H1 (cell line): ENCODE measurements at regions not wholly inside any gene's neighbourhood (a gene's known extent, or its start where the extent isn't known, plus 50 kb on each side); places are given as distances from the start of the nearest gene placed in this dataset.

Source experiments
- CTCF ChIA-PET: fragments of 300-600 bp; sonication (Branson Sonifier 250); formaldehyde crosslinking; loops from one replicate; lab custom pipeline; 2021; ENCODE audit not compliant: partially characterized antibody; lab: Charles Lee
- POLR2A ChIA-PET: fragments of 300-600 bp; sonication (Branson Sonifier 250); formaldehyde crosslinking; loops from one replicate; lab custom pipeline; 2021; ENCODE audit warnings: inconsistent platforms; ENCODE audit not compliant: partially characterized antibody; lab: Charles Lee
- DNase-seq, 2 experiments: peaks; one replicate each; pipeline versions ENCODE4 v3.0.0 to v3.0.0-alpha.2; 2010 to 2022; ENCODE audit warnings: low spot score in 2 of 2, low read depth in 1 of 2, mixed read lengths in 1 of 2
- FAIRE-seq: peaks from 2 replicates; lab custom pipeline; 2011; peaks lifted over from hg19 to GRCh38; lab: Jason Lieb, UNC
- H2AFZ ChIP-seq: 2 replicates; pipeline ENCODE4 v1.8.1; 2012; ENCODE audit warnings: low read length, inconsistent platforms
- H2AK5ac ChIP-seq: 2 replicates; pipeline ENCODE4 v1.6.1; 2013; ENCODE audit warnings: low read depth, low read length
- H2BK120ac ChIP-seq: replicated peaks from 2 replicates; pipeline ENCODE3; 2013; ENCODE audit warnings: low read depth, low read length, inconsistent platforms
- H2BK12ac ChIP-seq: 2 replicates; pipeline ENCODE4 v1.6.1; 2013; ENCODE audit warnings: low read depth, low read length
- H2BK15ac ChIP-seq: 2 replicates; pipeline ENCODE4 v1.6.1; 2013; ENCODE audit warnings: low read length
- H2BK20ac ChIP-seq: 2 replicates; pipeline ENCODE4 v1.6.1; 2013; ENCODE audit warnings: low read length
- H2BK5ac ChIP-seq: 2 replicates; pipeline ENCODE4 v1.6.1; 2013; ENCODE audit warnings: low read depth, low read length
- H3K14ac ChIP-seq: 2 replicates; pipeline ENCODE4 v1.6.1; 2013; ENCODE audit warnings: inconsistent platforms; ENCODE audit not compliant: insufficient read length
- H3K18ac ChIP-seq: 2 replicates; pipeline ENCODE4 v1.6.1; 2013; ENCODE audit warnings: low read length; ENCODE audit errors: extremely low read depth
- H3K23ac ChIP-seq: 2 replicates; pipeline ENCODE4 v1.6.1; 2013; ENCODE audit warnings: inconsistent platforms; ENCODE audit not compliant: insufficient read length
- H3K23me2 ChIP-seq: 2 replicates; pipeline ENCODE4 v1.6.1; 2013; ENCODE audit warnings: low read depth, low read length
- H3K27ac ChIP-seq: 2 replicates; pipeline ENCODE4 v1.6.1; 2011; ENCODE audit warnings: low read depth, low read length, inconsistent platforms
- H3K27me3 ChIP-seq, 4 experiments: replicated peaks in 1 of 4; 1 replicate in 1 of 4; 2 replicates in 3 of 4; pipeline versions ENCODE4 v1.6.1 to v1.8.1; 2011 to 2013; ENCODE audit warnings: low read length in 3 of 4, mild to moderate bottlenecking in 3 of 4, inconsistent platforms in 2 of 4, mixed read lengths in 2 of 4, moderate library complexity in 1 of 4; ENCODE audit not compliant: control insufficient read depth in 3 of 4, insufficient read depth in 3 of 4; ENCODE audit errors: extremely low read depth in 1 of 4
- H3K36me3 ChIP-seq, 4 experiments: 2 replicates each; pipeline versions ENCODE4 v1.6.1 to v1.8.1; 2011 to 2013; ENCODE audit warnings: mild to moderate bottlenecking in 4 of 4, low read length in 3 of 4, moderate library complexity in 2 of 4, control low read depth in 1 of 4, inconsistent platforms in 1 of 4; ENCODE audit not compliant: insufficient read depth in 4 of 4, control insufficient read depth in 2 of 4
- H3K4ac ChIP-seq: replicated peaks from 2 replicates; pipeline ENCODE3; 2013; ENCODE audit warnings: low read length, low read depth, mixed read lengths, inconsistent platforms; ENCODE audit not compliant: insufficient read length
- H3K4me1 ChIP-seq, 4 experiments: replicated peaks in 1 of 4; 1 replicate in 1 of 4; 2 replicates in 3 of 4; pipeline versions ENCODE4 v1.6.1 to v1.8.1; 2011 to 2013; ENCODE audit warnings: low read length in 3 of 4, inconsistent platforms in 2 of 4, mixed read lengths in 1 of 4; ENCODE audit not compliant: insufficient read depth in 4 of 4, control insufficient read depth in 3 of 4
- H3K4me2 ChIP-seq, 2 experiments: 2 replicates each; pipeline versions ENCODE4 v1.6.1 to v1.8.1; 2011 to 2013; ENCODE audit warnings: low read depth in 2 of 2, low read length in 2 of 2, control low read depth in 1 of 2, inconsistent platforms in 1 of 2, mild to moderate bottlenecking in 1 of 2; ENCODE audit not compliant: insufficient read depth in 1 of 2
- H3K4me3 ChIP-seq, 4 experiments: fragments of 200-600, 300-600 bp in 1 of 4; sonication (generic), shearing (Covaris generic), sonication (Bioruptor Twin) in 1 of 4; 2 replicates each; pipeline versions ENCODE4 v1.5.1 to v1.8.1; 2011 to 2016; ENCODE audit warnings: low read length in 4 of 4, low read depth in 3 of 4, control low read depth in 2 of 4, inconsistent platforms in 2 of 4, mild to moderate bottlenecking in 2 of 4, mixed read lengths in 1 of 4, moderate library complexity in 1 of 4; ENCODE audit not compliant: insufficient read depth in 2 of 4; ENCODE audit errors: extremely low read depth in 1 of 4
- H3K56ac ChIP-seq: replicated peaks from 2 replicates; pipeline ENCODE3; 2013; ENCODE audit warnings: low read depth, mild to moderate bottlenecking, mixed read lengths, low read length, inconsistent platforms; ENCODE audit not compliant: insufficient read length
- H3K79me1 ChIP-seq: 2 replicates; pipeline ENCODE4 v1.6.1; 2013; ENCODE audit warnings: low read depth, low read length, control low read depth
- H3K79me2 ChIP-seq, 2 experiments: 2 replicates each; pipeline versions ENCODE4 v1.6.1 to v1.8.1; 2012 to 2013; ENCODE audit warnings: low read length in 2 of 2, mild to moderate bottlenecking in 2 of 2, inconsistent platforms in 1 of 2; ENCODE audit not compliant: insufficient read depth in 2 of 2, control insufficient read depth in 1 of 2
- H3K9ac ChIP-seq, 4 experiments: replicated peaks in 1 of 4; 1 replicate in 1 of 4; 2 replicates in 3 of 4; pipeline versions ENCODE4 v1.6.1 to v1.8.1; 2011 to 2013; ENCODE audit warnings: low read depth in 3 of 4, low read length in 3 of 4, control low read depth in 2 of 4, mild to moderate bottlenecking in 2 of 4, moderate library complexity in 2 of 4, inconsistent platforms in 1 of 4; ENCODE audit errors: extremely low read depth in 1 of 4
- H3K9me3 ChIP-seq, 2 experiments: 2 replicates each; pipeline versions ENCODE4 v1.6.1 to v1.8.1; 2012 to 2013; ENCODE audit warnings: mild to moderate bottlenecking in 2 of 2, moderate library complexity in 2 of 2, control low read depth in 1 of 2, inconsistent platforms in 1 of 2, low read depth in 1 of 2, low read length in 1 of 2, mixed read lengths in 1 of 2; ENCODE audit not compliant: insufficient read depth in 2 of 2
- H4K20me1 ChIP-seq, 2 experiments: replicated peaks in 1 of 2; 2 replicates each; pipeline versions ENCODE3 to v1.8.1; 2011 to 2013; ENCODE audit warnings: inconsistent platforms in 2 of 2, low read length in 2 of 2, mild to moderate bottlenecking in 1 of 2; ENCODE audit not compliant: insufficient read depth in 2 of 2, control insufficient read depth in 1 of 2
- H4K5ac ChIP-seq: 2 replicates; pipeline ENCODE4 v1.6.1; 2013; ENCODE audit warnings: low read length, low read depth, mixed read lengths, inconsistent platforms; ENCODE audit not compliant: insufficient read length
- H4K8ac ChIP-seq: 2 replicates; pipeline ENCODE4 v1.8.0; 2013; ENCODE audit warnings: mild to moderate bottlenecking, moderate library complexity, low read length, inconsistent platforms; ENCODE audit not compliant: insufficient read depth; ENCODE audit errors: extremely low read depth
- H4K91ac ChIP-seq: replicated peaks from 2 replicates; pipeline ENCODE3; 2013; ENCODE audit warnings: low read length, mixed read lengths, inconsistent platforms; ENCODE audit not compliant: insufficient read length
- BRCA1 ChIP-seq: IDR thresholded peaks from 2 replicates; pipeline ENCODE4 v1.6.1; 2012; ENCODE audit warnings: low read depth, low read length, improper control_type of control experiment
- CHD1 ChIP-seq: IDR thresholded peaks from 2 replicates; pipeline ENCODE4 v1.6.1; 2012; ENCODE audit warnings: low read depth, low read length, improper control_type of control experiment
- CTCF ChIP-seq, 3 experiments: IDR thresholded peaks; 1 replicate in 2 of 3; 2 replicates in 1 of 3; pipeline versions ENCODE4 v1.5.1 to v1.6.1; 2011; ENCODE audit warnings: low read length in 3 of 3, mild to moderate bottlenecking in 3 of 3, inconsistent platforms in 2 of 3, low read depth in 1 of 3, moderate library complexity in 1 of 3; ENCODE audit not compliant: insufficient read depth in 1 of 3; ENCODE audit errors: control extremely low read depth in 1 of 3
- EGR1 ChIP-seq: IDR thresholded peaks from 2 replicates; pipeline ENCODE4 v1.6.1; 2011; ENCODE audit warnings: low read depth, low read length, borderline replicate concordance
- EZH2 ChIP-seq: fragments of 200-600 bp; sonication (generic); IDR thresholded peaks from 2 replicates; pipeline ENCODE4 v1.7.1; 2012; ENCODE audit warnings: low read depth, mild to moderate bottlenecking, moderate library complexity, low read length, inconsistent platforms; ENCODE audit not compliant: severe bottlenecking
- JUN ChIP-seq: IDR thresholded peaks from 2 replicates; pipeline ENCODE4 v1.6.1; 2011; ENCODE audit warnings: low read depth, mild to moderate bottlenecking, improper control_type of control experiment, low read length
- KDM5A ChIP-seq: fragments of 200-600 bp; IDR thresholded peaks from 2 replicates; pipeline ENCODE4 v1.7.1; 2012; ENCODE audit warnings: mild to moderate bottlenecking, low read length, inconsistent platforms, mixed read lengths
- NANOG ChIP-seq: IDR thresholded peaks from 2 replicates; pipeline ENCODE4 v1.6.1; 2011; ENCODE audit warnings: low read length, low read depth, mild to moderate bottlenecking, inconsistent platforms; ENCODE audit not compliant: insufficient read depth, poor library complexity, severe bottlenecking
- NRF1 ChIP-seq: IDR thresholded peaks from 2 replicates; pipeline ENCODE4 v1.6.1; 2011; ENCODE audit warnings: mild to moderate bottlenecking, low read depth, low read length, improper control_type of control experiment
- POLR2A ChIP-seq, 2 experiments: IDR thresholded peaks; 1 replicate in 1 of 2; 2 replicates in 1 of 2; pipeline ENCODE4 v1.6.1; 2011; ENCODE audit warnings: low read depth in 2 of 2, low read length in 2 of 2, mild to moderate bottlenecking in 2 of 2; ENCODE audit errors: control extremely low read depth in 1 of 2
- SAP30 ChIP-seq: fragments of 300-600 bp; sonication (generic); IDR thresholded peaks from 2 replicates; pipeline ENCODE4 v1.7.1; 2012; ENCODE audit warnings: low read length, moderate library complexity, mild to moderate bottlenecking, inconsistent platforms; ENCODE audit not compliant: insufficient read depth, insufficient replicate concordance
- TCF12 ChIP-seq: IDR thresholded peaks from 2 replicates; pipeline ENCODE4 v1.6.1; 2011; ENCODE audit warnings: low read depth, mild to moderate bottlenecking, low read length
- TEAD4 ChIP-seq: IDR thresholded peaks from 2 replicates; pipeline ENCODE4 v1.6.1; 2012; ENCODE audit warnings: low read depth, low read length, inconsistent platforms, mixed read lengths
- WGBS, 2 experiments: shearing (Covaris generic) in 1 of 2; methylation state at CpG; one replicate each; pipeline versions ENCODE4 v1.1.6 to v1.1.7; 2013 to 2015; ENCODE audit warnings: low lambda C conversion rate in 2 of 2, mixed read lengths in 2 of 2, inconsistent platforms in 1 of 2, low coverage in 1 of 2, missing lambda C conversion rate in 1 of 2; ENCODE audit not compliant: insufficient replicate concordance in 2 of 2, insufficient coverage in 1 of 2, insufficient read length in 1 of 2; ENCODE audit errors: extremely low coverage in 1 of 2, missing lambda C conversion rate in 1 of 2; 5-methylcytosine and 5-hydroxymethylcytosine counted together

GRCh38 chr13:91052876-91053275, 294.6 kb upstream of the MIR17HG start:
- no peak overlapping the region for H2BK120ac ChIP-seq
- ChIA-PET POLR2A (no interaction called here), CTCF (interaction anchor here (0.6 to 1.5 kb wide), 2 partner anchors 27 to 1172 kb away, joined by 3 read pairs; no protein-coding TSS in a partner anchor)
- H3K56ac ChIP-seq = no peak overlapping the region
- H3K4me3 ChIP-seq = no peak overlapping the region
- H2AK5ac ChIP-seq = no peak overlapping the region
- H3K18ac ChIP-seq = no peak overlapping the region
- no peaks in the 10 kb centered on the region for H3K4me1 ChIP-seq
- no peak overlapping the region for H3K4me2 ChIP-seq
- no peak overlapping the region for H2BK15ac ChIP-seq
- H2AFZ ChIP-seq = no peak overlapping the region
- DNase-seq (no peak), FAIRE-seq (no peak)
- no peak overlapping the region for H4K91ac ChIP-seq
- H2BK20ac ChIP-seq = no peak overlapping the region
- H3K9me3 ChIP-seq = no peaks in the 10 kb centered on the region
- no peak overlapping the region for H2BK5ac ChIP-seq
- H3K9ac ChIP-seq = no peak overlapping the region
- no peak overlapping the region for H4K5ac ChIP-seq
- H2BK12ac ChIP-seq = no peak overlapping the region
- H3K79me2 ChIP-seq = no peaks in the 10 kb centered on the region
- no peaks in the 10 kb centered on the region for H3K36me3 ChIP-seq
- H3K4ac ChIP-seq = no peak overlapping the region
- WGBS, 2 experiments = 93% methylated on average over 1 of the region's 1 CpG; no CpG with 5 or more reads in 1 of the 2 experiments
- no peaks in the 10 kb centered on the region for H4K20me1 ChIP-seq
- no peaks in the 10 kb centered on the region for H3K27me3 ChIP-seq
- no peak overlapping the region for H3K27ac ChIP-seq
- H3K23me2 ChIP-seq = no peaks in the 10 kb centered on the region; the same call in 1 of the 2 replicates
- no peaks in the 10 kb centered on the region for H3K79me1 ChIP-seq
- H4K8ac ChIP-seq = no peak overlapping the region
- no peak overlapping the region for H3K14ac ChIP-seq
- no peak overlapping the region for H3K23ac ChIP-seq
- TF ChIP-seq JUN (no peak), TCF12 (no peak), EGR1 (no peak), SAP30 (no peak), CTCF (IDR thresholded peaks at IDR 0.05; ENCODE audit: control extremely low read depth in 1 of 3, insufficient read depth in 1 of 3, low read depth in 1 of 3, low read length in 3 of 3) (no peak), TEAD4 (no peak), POLR2A (IDR thresholded peaks at IDR 0.05; ENCODE audit: control extremely low read depth in 1 of 2, low read depth in 2 of 2, low read length in 2 of 2) (no peak), NANOG (no peak), EZH2 (no peak), NRF1 (no peak), CHD1 (no peak), KDM5A (no peak), BRCA1 (no peak)
